IMR-90 (cell line): ENCODE measurements at regions not wholly inside any gene's neighbourhood (a gene's known extent, or its start where the extent isn't known, plus 50 kb on each side); places are given as distances from the start of the nearest gene placed in this dataset.
"Not testable (repeated sequence)": the region's sequence is repeated elsewhere in the genome, so short reads cannot be mapped to it uniquely, and the experiment has no call there.

ENCODE experiments used
- ATAC-seq: fragments of 200-7000 bp; cut with Tn5 transposase; 2 replicates; pipeline ENCODE4 v1.9.1; 2020; ENCODE audit warnings: low read depth, mild to moderate bottlenecking, moderate library complexity
- BruUV-seq: library from RNA; stranded (reverse); fragments of 400-500 nt; replicated peaks from 2 replicates; lab custom pipeline; 2021; lab: Mats Ljungman, UMichigan
- CTCF ChIA-PET: fragments of 300-600 bp; formaldehyde crosslinking; extraction: SDS; loops from one replicate; lab custom pipeline; 2021; ENCODE audit warnings: antibody characterized with exemption; lab: Yijun Ruan, JAX
- POLR2A ChIA-PET: fragments of 300-600 bp; sonication (Branson Sonifier 250); formaldehyde crosslinking; loops from one replicate; lab custom pipeline; 2022; ENCODE audit warnings: antibody characterized with exemption; ENCODE audit not compliant: unreplicated experiment; lab: Charles Lee
- DNase-seq: peaks from one replicate; pipeline ENCODE4 v3.0.0; 2013
- H2AFZ ChIP-seq: replicated peaks from 2 replicates; pipeline ENCODE3; 2013; ENCODE audit warnings: low read length, mild to moderate bottlenecking; ENCODE audit not compliant: poor library complexity
- H2AK5ac ChIP-seq: 2 replicates; pipeline ENCODE4 v1.6.1; 2013; ENCODE audit warnings: low read depth, low read length, inconsistent platforms
- H2AK9ac ChIP-seq: replicated peaks from 2 replicates; pipeline ENCODE3; 2013; ENCODE audit warnings: mild to moderate bottlenecking, low read depth, low read length, moderate library complexity; ENCODE audit not compliant: poor library complexity
- H2BK120ac ChIP-seq: 2 replicates; pipeline ENCODE4 v1.6.1; 2013; ENCODE audit warnings: low read depth, low read length, inconsistent platforms
- H2BK15ac ChIP-seq: 3 replicates; pipeline ENCODE4 v1.6.1; 2013; ENCODE audit warnings: low read depth, low read length, inconsistent platforms
- H2BK20ac ChIP-seq: 2 replicates; pipeline ENCODE4 v1.6.1; 2013; ENCODE audit warnings: low read depth, mild to moderate bottlenecking, inconsistent platforms, low read length, moderate library complexity
- H2BK5ac ChIP-seq: 2 replicates; pipeline ENCODE4 v1.6.1; 2013; ENCODE audit warnings: mild to moderate bottlenecking, low read depth, low read length, inconsistent platforms; ENCODE audit not compliant: poor library complexity, severe bottlenecking
- H3K14ac ChIP-seq: replicated peaks from 2 replicates; pipeline ENCODE4 v1.6.1; 2013; ENCODE audit warnings: low read depth, low read length, inconsistent platforms
- H3K18ac ChIP-seq: 2 replicates; pipeline ENCODE4 v1.6.1; 2013; ENCODE audit warnings: low read depth, low read length, control low read depth
- H3K23ac ChIP-seq: 2 replicates; pipeline ENCODE4 v1.6.1; 2013; ENCODE audit warnings: low read depth, low read length, inconsistent platforms
- H3K27ac ChIP-seq: 2 replicates; pipeline ENCODE4 v1.5.1; 2013; ENCODE audit warnings: mild to moderate bottlenecking, control low read depth, low read length; ENCODE audit not compliant: insufficient read depth
- H3K27me3 ChIP-seq: 2 replicates; pipeline ENCODE4 v1.6.1; 2013; ENCODE audit warnings: low read length; ENCODE audit not compliant: control insufficient read depth, insufficient read depth
- H3K36me3 ChIP-seq: 2 replicates; pipeline ENCODE4 v1.6.1; 2013; ENCODE audit warnings: low read length, mixed read lengths; ENCODE audit not compliant: control insufficient read depth, insufficient read depth
- H3K4ac ChIP-seq: 2 replicates; pipeline ENCODE4 v1.6.1; 2013; ENCODE audit warnings: low read depth, low read length, inconsistent platforms
- H3K4me1 ChIP-seq: 2 replicates; pipeline ENCODE4 v1.6.1; 2013; ENCODE audit warnings: low read length, mixed read lengths; ENCODE audit not compliant: control insufficient read depth, insufficient read depth
- H3K4me2 ChIP-seq: 2 replicates; pipeline ENCODE4 v1.6.1; 2013; ENCODE audit warnings: low read depth, mild to moderate bottlenecking, control low read depth, low read length, moderate library complexity
- H3K4me3 ChIP-seq: 2 replicates; pipeline ENCODE4 v1.5.1; 2013; ENCODE audit warnings: low read depth, mild to moderate bottlenecking, control low read depth, low read length, moderate library complexity; ENCODE audit not compliant: insufficient read depth
- H3K56ac ChIP-seq: 2 replicates; pipeline ENCODE4 v1.6.1; 2013; ENCODE audit warnings: low read length, inconsistent platforms; ENCODE audit not compliant: insufficient read depth; ENCODE audit errors: extremely low read depth
- H3K79me1 ChIP-seq, 2 experiments: 2 replicates each; pipeline ENCODE4 v1.6.1; 2013; ENCODE audit warnings: low read length in 2 of 2, inconsistent platforms in 1 of 2, low read depth in 1 of 2
- H3K9ac ChIP-seq: 2 replicates; pipeline ENCODE4 v1.6.1; 2013; ENCODE audit warnings: low read depth, low read length, control low read depth
- H3K9me1 ChIP-seq: 2 replicates; pipeline ENCODE4 v1.6.1; 2013; ENCODE audit warnings: low read length, inconsistent platforms; ENCODE audit not compliant: insufficient read depth
- H3K9me3 ChIP-seq: 2 replicates; pipeline ENCODE4 v1.6.1; 2013; ENCODE audit warnings: low read length; ENCODE audit not compliant: control insufficient read depth, insufficient read depth
- H4K20me1 ChIP-seq: 2 replicates; pipeline ENCODE4 v1.6.1; 2013; ENCODE audit warnings: low read length, inconsistent platforms; ENCODE audit not compliant: insufficient read depth
- H4K5ac ChIP-seq: 2 replicates; pipeline ENCODE4 v1.6.1; 2013; ENCODE audit warnings: mild to moderate bottlenecking, low read depth, low read length, control low read depth
- H4K8ac ChIP-seq, 2 experiments: 2 replicates each; pipeline ENCODE4 v1.6.1; 2013; ENCODE audit warnings: low read depth in 2 of 2, low read length in 2 of 2, control low read depth in 1 of 2, inconsistent platforms in 1 of 2
- H4K91ac ChIP-seq: 2 replicates; pipeline ENCODE4 v1.6.1; 2013; ENCODE audit warnings: low read depth, low read length, inconsistent platforms; ENCODE audit not compliant: insufficient read depth
- WGBS, 2 experiments: methylation state at CpG; one replicate each; pipeline versions ENCODE4 v1.1.5 to v1.1.7; 2013; ENCODE audit warnings: missing lambda C conversion rate in 2 of 2; ENCODE audit not compliant: insufficient read length in 1 of 2; ENCODE audit errors: extremely low coverage in 2 of 2; 5-methylcytosine and 5-hydroxymethylcytosine counted together
- dilution Hi-C: fragments of 300-500 bp; cut with HindIII; formaldehyde crosslinking; loops from one replicate; pipeline ENCODE4 v1.14.3; 2018; ENCODE audit warnings: low sequenced_read_pairs; ENCODE audit not compliant: unreplicated experiment
- in situ Hi-C: fragments of 300-500 bp; cut with MboI; formaldehyde crosslinking; loops from 3 replicates; pipeline ENCODE4 v1.14.3; 2019; ENCODE audit warnings: low sequenced_read_pairs, inconsistent platforms, mixed read lengths
- intact Hi-C: fragments of 100-400 bp; cut with micrococcal nuclease; formaldehyde crosslinking; loops from 2 replicates; pipeline ENCODE4 v1.10.0; 2022

DNA sequence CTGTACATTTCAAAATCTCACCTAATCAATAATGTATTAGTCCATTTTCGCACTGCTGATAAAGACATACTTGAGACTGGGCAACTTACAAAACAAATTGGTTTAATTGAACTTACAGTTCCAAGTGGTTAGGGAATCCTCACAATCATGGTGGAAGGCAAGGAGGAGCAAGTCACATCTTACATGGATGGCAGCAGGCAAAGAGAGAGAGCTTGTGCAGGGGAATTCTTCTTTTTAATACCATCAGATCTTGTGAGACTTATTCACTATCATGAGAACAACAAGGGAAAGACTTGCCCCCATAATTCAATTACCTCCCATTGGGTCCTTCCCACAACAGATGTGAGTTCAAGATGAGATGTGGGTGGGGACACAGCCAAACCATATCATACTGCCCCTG is 126.4 kb downstream of the TPR start:
- H3K4me2 ChIP-seq, H3K27ac ChIP-seq, H4K20me1 ChIP-seq, CTCF ChIA-PET, H2BK20ac ChIP-seq, H3K14ac ChIP-seq, H3K23ac ChIP-seq, H2BK5ac ChIP-seq, H2AFZ ChIP-seq, H3K56ac ChIP-seq, H2BK15ac ChIP-seq, DNase-seq, H4K5ac ChIP-seq, in situ Hi-C loops, H3K9ac ChIP-seq, BruUV-seq, H2BK120ac ChIP-seq, H3K36me3 ChIP-seq, H3K9me1 ChIP-seq, H3K4ac ChIP-seq, H3K18ac ChIP-seq, H3K4me1 ChIP-seq, dilution Hi-C loops, H4K8ac ChIP-seq, POLR2A ChIA-PET, H3K27me3 ChIP-seq, H3K4me3 ChIP-seq, H2AK5ac ChIP-seq, ATAC-seq, intact Hi-C loops, H2AK9ac ChIP-seq, H3K79me1 ChIP-seq, H4K91ac ChIP-seq, H3K9me3 ChIP-seq: not testable (repeated sequence)
- WGBS, 2 experiments: no CpG with 5 or more reads among the region's 1 CpG
